Activated naive CD4-positive, alpha-beta T cell treated with anti-CD3 and anti-CD28 coated beads, Interleukin-2, amount 10 ng/mL, durations not matched to agents 7 days and 5 days (primary cell): ENCODE measurements at regions not wholly inside any gene's neighbourhood (a gene's known extent, or its start where the extent isn't known, plus 50 kb on each side); places are given as distances from the start of the nearest gene placed in this dataset.
"Not testable (repeated sequence)": the region's sequence is repeated elsewhere in the genome, so short reads cannot be mapped to it uniquely, and the experiment has no call there.

Experiments used
- CTCF ChIA-PET: fragments of 350-600 bp; sonication (Branson Sonifier 250); formaldehyde crosslinking; loops from one replicate; lab custom pipeline; 2021; ENCODE audit warnings: antibody characterized with exemption; lab: Charles Lee
- DNase-seq: peaks from one replicate; pipeline ENCODE4 v3.0.0-alpha.2; 2020
- H3K27ac Mint-ChIP-seq: one replicate; pipeline ENCODE4 v1.8.0; 2021; ENCODE audit warnings: mild to moderate bottlenecking, moderate library complexity, mixed read lengths
- H3K27me3 Mint-ChIP-seq: one replicate; pipeline ENCODE4 v1.8.0; 2021; ENCODE audit warnings: mild to moderate bottlenecking, mixed read lengths
- H3K36me3 Mint-ChIP-seq: one replicate; pipeline ENCODE4 v1.8.0; 2021; ENCODE audit warnings: mixed read lengths
- H3K4me1 Mint-ChIP-seq: one replicate; pipeline ENCODE4 v1.8.0; 2021; ENCODE audit warnings: mixed read lengths
- H3K4me3 Mint-ChIP-seq: one replicate; pipeline ENCODE4 v1.8.0; 2021; ENCODE audit warnings: mild to moderate bottlenecking, moderate library complexity, mixed read lengths
- H3K9me3 Mint-ChIP-seq: one replicate; pipeline ENCODE4 v1.8.0; 2021; ENCODE audit warnings: mixed read lengths

DNA sequence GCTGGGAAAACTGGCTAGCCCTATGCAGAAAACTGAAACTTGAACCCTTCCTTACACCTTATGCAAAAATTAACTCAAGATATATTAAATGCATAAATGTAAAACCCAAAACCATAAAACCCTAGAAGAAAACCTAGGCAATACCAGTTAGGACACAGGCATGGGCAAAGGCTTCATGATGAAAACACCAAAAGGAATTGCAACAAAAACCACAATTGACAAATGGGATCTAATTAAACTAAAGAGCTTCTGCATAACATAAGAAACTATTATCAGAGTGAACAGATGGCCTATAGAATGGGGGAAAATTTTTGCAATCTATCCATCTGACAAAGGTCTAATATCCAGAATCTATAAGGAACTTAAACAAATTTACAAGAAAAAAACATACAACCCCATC, 192.9 kb upstream of the SLC7A11 start:
- H3K27me3 Mint-ChIP-seq, DNase-seq, CTCF ChIA-PET, H3K36me3 Mint-ChIP-seq, H3K4me3 Mint-ChIP-seq, H3K4me1 Mint-ChIP-seq, H3K9me3 Mint-ChIP-seq, H3K27ac Mint-ChIP-seq: not testable (repeated sequence)

- H3K4me1 Mint-ChIP-seq = no peaks in the 10 kb centered on the region
- CTCF ChIA-PET = no interaction called here
These were observed 186.5 kb upstream of the SLC7A11 start for GRCh38 chr4:138428611-138429010.

DNA sequence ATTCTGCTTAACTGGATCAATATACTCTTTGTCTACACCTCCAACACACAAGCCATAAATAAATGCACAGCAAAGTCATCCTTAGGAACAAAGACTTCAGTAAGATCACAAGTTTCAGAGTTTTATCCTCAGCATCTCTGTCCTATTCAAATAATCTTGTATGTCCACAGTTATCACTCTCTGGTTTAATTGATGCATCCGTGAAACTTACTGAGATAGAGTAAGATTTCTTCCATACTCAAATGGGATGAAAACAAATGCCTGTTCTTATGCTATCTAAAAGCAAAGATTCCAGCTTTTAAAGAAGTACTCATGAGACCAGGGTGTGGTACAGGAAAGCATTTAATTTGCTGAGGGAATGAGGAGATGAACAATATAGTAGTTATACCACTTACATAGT, 184.6 kb upstream of the SLC7A11 start:
- Mint-ChIP-seq H3K4me1 (no peaks in the 10 kb centered on the region), H3K36me3 (no peaks in the 10 kb centered on the region), H3K27ac (no peak overlapping the region), H3K27me3 (no peaks in the 10 kb centered on the region), H3K9me3 (no peaks in the 10 kb centered on the region), H3K4me3 (no peak overlapping the region)
- CTCF ChIA-PET = no interaction called here
- no peak for DNase-seq

More at GRCh38 chr4:138428611-138429010, 186.5 kb upstream of the SLC7A11 start:
- no peaks in the 10 kb centered on the region for H3K9me3 Mint-ChIP-seq
- DNase-seq = no peak
- H3K36me3 Mint-ChIP-seq = no peaks in the 10 kb centered on the region
- no peaks in the 10 kb centered on the region for H3K27me3 Mint-ChIP-seq
- H3K27ac Mint-ChIP-seq = no peak overlapping the region
- no peak overlapping the region for H3K4me3 Mint-ChIP-seq

GRCh38 chr4:138420471-138420870, 178.3 kb upstream of the SLC7A11 start:
- Mint-ChIP-seq H3K27me3 (no peaks in the 10 kb centered on the region), H3K27ac (no peak overlapping the region), H3K4me1 (no peaks in the 10 kb centered on the region), H3K9me3 (no peaks in the 10 kb centered on the region), H3K4me3 (no peak overlapping the region), H3K36me3 (no peaks in the 10 kb centered on the region)
- CTCF ChIA-PET = no interaction called here
- DNase-seq = no peak

DNA sequence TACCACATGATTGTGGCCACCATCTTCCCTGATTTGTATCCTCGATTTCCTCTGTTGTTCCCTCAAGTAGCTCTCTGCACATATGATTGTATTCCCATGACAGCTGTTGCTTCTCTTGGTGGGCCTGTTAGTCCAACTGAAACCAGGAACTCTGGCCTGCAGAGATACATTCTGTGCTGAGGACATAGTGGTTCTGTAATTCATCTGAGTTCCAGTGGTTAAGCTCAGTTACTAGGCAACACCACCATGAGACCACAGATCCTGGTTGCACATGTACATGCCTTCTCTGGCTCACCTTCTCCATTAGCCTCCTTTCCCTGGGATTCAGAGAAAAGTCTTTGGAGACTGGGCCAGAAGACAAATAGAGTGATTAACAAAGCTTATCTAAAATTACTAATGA, 172.1 kb upstream of the SLC7A11 start:
- no peak for DNase-seq
- no peaks in the 10 kb centered on the region for H3K9me3 Mint-ChIP-seq
- no peak overlapping the region for H3K4me3 Mint-ChIP-seq
- H3K4me1 Mint-ChIP-seq = no peaks in the 10 kb centered on the region
- H3K27ac Mint-ChIP-seq = no peak overlapping the region
- no peaks in the 10 kb centered on the region for H3K36me3 Mint-ChIP-seq
- H3K27me3 Mint-ChIP-seq = no peaks in the 10 kb centered on the region
- CTCF ChIA-PET = no interaction called here

- Mint-ChIP-seq H3K27me3 (no peaks in the 10 kb centered on the region), H3K4me3 (no peak overlapping the region), H3K36me3 (no peaks in the 10 kb centered on the region), H3K4me1 (no peaks in the 10 kb centered on the region), H3K9me3 (no peaks in the 10 kb centered on the region), H3K27ac (no peak overlapping the region)
- CTCF ChIA-PET = no interaction called here
- no peak for DNase-seq
These were observed 171.1 kb upstream of the SLC7A11 start for GRCh38 chr4:138413273-138413672.

DNA sequence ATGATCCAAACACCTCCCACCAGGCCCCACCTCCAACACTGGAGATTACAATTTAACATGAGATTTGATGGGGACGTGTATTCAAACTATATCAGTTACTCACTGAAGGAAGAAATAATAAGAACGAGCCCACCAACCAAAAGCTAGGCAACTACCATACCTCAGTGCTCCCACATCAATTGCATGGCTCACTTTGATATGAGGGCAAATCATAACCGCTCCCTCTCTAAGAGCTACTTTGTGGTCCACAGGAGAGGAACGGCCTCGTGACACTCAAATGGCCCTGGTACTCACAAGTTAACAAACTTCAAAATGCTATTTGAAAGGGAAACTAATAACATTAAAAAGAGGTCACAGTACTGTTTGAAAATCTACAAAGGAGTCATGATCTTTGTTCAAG, 170.7 kb upstream of the SLC7A11 start:
- Mint-ChIP-seq H3K4me3 (no peak overlapping the region), H3K27me3 (no peaks in the 10 kb centered on the region), H3K4me1 (no peaks in the 10 kb centered on the region), H3K9me3 (no peaks in the 10 kb centered on the region), H3K36me3 (no peaks in the 10 kb centered on the region), H3K27ac (no peak overlapping the region)
- CTCF ChIA-PET = no interaction called here
- DNase-seq = no peak

GRCh38 chr4:138410266-138410665, 168.1 kb upstream of the SLC7A11 start:
- H3K4me3 Mint-ChIP-seq = no peak overlapping the region
- DNase-seq = no peak
- H3K4me1 Mint-ChIP-seq = no peaks in the 10 kb centered on the region
- no peaks in the 10 kb centered on the region for H3K9me3 Mint-ChIP-seq
- H3K27ac Mint-ChIP-seq = no peak overlapping the region
- CTCF ChIA-PET = no interaction called here
- no peaks in the 10 kb centered on the region for H3K27me3 Mint-ChIP-seq
- no peaks in the 10 kb centered on the region for H3K36me3 Mint-ChIP-seq

GRCh38 chr4:138409670-138410069, 167.5 kb upstream of the SLC7A11 start:
- Mint-ChIP-seq H3K9me3 (no peaks in the 10 kb centered on the region), H3K36me3 (no peaks in the 10 kb centered on the region), H3K4me3 (no peak overlapping the region), H3K27me3 (no peaks in the 10 kb centered on the region), H3K27ac (no peak overlapping the region), H3K4me1 (no peaks in the 10 kb centered on the region)
- CTCF ChIA-PET = no interaction called here
- DNase-seq = no peak

- Mint-ChIP-seq H3K27me3 (no peaks in the 10 kb centered on the region), H3K4me3 (no peak overlapping the region), H3K36me3 (no peaks in the 10 kb centered on the region), H3K4me1 (no peaks in the 10 kb centered on the region), H3K9me3 (no peaks in the 10 kb centered on the region), H3K27ac (no peak overlapping the region)
- no peak for DNase-seq
- CTCF ChIA-PET = no interaction called here
These were observed 166.6 kb upstream of the SLC7A11 start for GRCh38 chr4:138408758-138409157.

GRCh38 chr4:138407329-138407728, 165.2 kb upstream of the SLC7A11 start:
- no peaks in the 10 kb centered on the region for H3K36me3 Mint-ChIP-seq
- no peak for DNase-seq
- CTCF ChIA-PET = no interaction called here
- H3K27ac Mint-ChIP-seq = no peak overlapping the region
- no peak overlapping the region for H3K4me3 Mint-ChIP-seq
- no peaks in the 10 kb centered on the region for H3K27me3 Mint-ChIP-seq
- H3K9me3 Mint-ChIP-seq = no peaks in the 10 kb centered on the region
- no peaks in the 10 kb centered on the region for H3K4me1 Mint-ChIP-seq

DNA sequence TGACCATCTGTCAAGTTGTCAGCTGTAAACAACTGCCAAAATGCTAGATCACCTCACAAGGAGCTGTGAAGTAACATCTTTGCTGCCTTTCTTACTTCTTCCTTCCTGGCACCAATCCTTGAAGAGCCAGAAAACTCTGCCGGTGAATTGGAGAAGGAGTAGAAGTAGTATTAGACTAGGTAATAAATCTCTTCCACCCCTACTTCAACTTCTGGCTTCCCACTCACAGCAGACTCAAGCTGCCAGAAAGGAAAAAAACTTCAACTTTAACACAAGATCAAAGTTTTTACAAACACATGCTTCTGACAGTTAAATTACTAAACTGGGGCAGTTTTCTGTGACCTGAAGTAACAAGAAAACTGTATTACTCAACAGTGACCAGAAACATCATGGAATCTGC, 164.7 kb upstream of the SLC7A11 start:
- Mint-ChIP-seq H3K4me1 (no peaks in the 10 kb centered on the region), H3K27ac (no peak overlapping the region), H3K4me3 (no peak overlapping the region), H3K9me3 (no peaks in the 10 kb centered on the region), H3K36me3 (no peaks in the 10 kb centered on the region), H3K27me3 (no peaks in the 10 kb centered on the region)
- DNase-seq = no peak
- CTCF ChIA-PET = no interaction called here

GRCh38 chr4:138405934-138406567, 163.9 kb upstream of the SLC7A11 start:
- CTCF ChIA-PET = no interaction called here
- H3K9me3 Mint-ChIP-seq = no peaks in the 10 kb centered on the region
- no peak for DNase-seq

GRCh38 chr4:138405466-138405891, 163.3 kb upstream of the SLC7A11 start:
- CTCF ChIA-PET = no interaction called here
- Mint-ChIP-seq H3K9me3 (no peaks in the 10 kb centered on the region), H3K4me1 (no peaks in the 10 kb centered on the region), H3K27ac (no peak overlapping the region), H3K36me3 (no peaks in the 10 kb centered on the region), H3K4me3 (no peak overlapping the region), H3K27me3 (no peaks in the 10 kb centered on the region)
- DNase-seq = no peak

More at GRCh38 chr4:138405934-138406567, 163.9 kb upstream of the SLC7A11 start:
- H3K27me3 Mint-ChIP-seq = no peaks in the 10 kb centered on the region
- H3K27ac Mint-ChIP-seq = no peak overlapping the region
- H3K4me1 Mint-ChIP-seq = no peaks in the 10 kb centered on the region
- no peak overlapping the region for H3K4me3 Mint-ChIP-seq
- no peaks in the 10 kb centered on the region for H3K36me3 Mint-ChIP-seq

- Mint-ChIP-seq H3K9me3 (no peaks in the 10 kb centered on the region), H3K36me3 (no peaks in the 10 kb centered on the region), H3K27me3 (no peaks in the 10 kb centered on the region), H3K4me1 (no peaks in the 10 kb centered on the region), H3K4me3 (no peak overlapping the region), H3K27ac (no peak overlapping the region)
- CTCF ChIA-PET = no interaction called here
- no peak for DNase-seq
These were observed 162.7 kb upstream of the SLC7A11 start for GRCh38 chr4:138404801-138405200.

- H3K4me3 Mint-ChIP-seq = no peak overlapping the region
- H3K27me3 Mint-ChIP-seq = no peaks in the 10 kb centered on the region
- H3K36me3 Mint-ChIP-seq = no peaks in the 10 kb centered on the region
- CTCF ChIA-PET = no interaction called here
- no peak overlapping the region for H3K27ac Mint-ChIP-seq
- H3K4me1 Mint-ChIP-seq = no peaks in the 10 kb centered on the region
- H3K9me3 Mint-ChIP-seq = no peaks in the 10 kb centered on the region
- DNase-seq = no peak
These were observed 162.1 kb upstream of the SLC7A11 start for GRCh38 chr4:138404251-138404650.
